ENCODE measurements at regions not wholly inside any gene's neighbourhood (a gene's known extent, or its start where the extent isn't known, plus 50 kb on each side); places are given as distances from the start of the nearest gene placed in this dataset.

GRCh38 chr20:60371384-60371783 is 413.2 kb downstream of the CDH26 start:
- DNase-seq (ENCODE audit: low spot score): no peak

- DNase-seq (ENCODE audit: low spot score): no peak
Observed at GRCh38 chr20:60372275-60372674, 414.1 kb downstream of the CDH26 start.

GRCh38 chr20:60372822-60373221 is 414.6 kb downstream of the CDH26 start:
- DNase-seq (ENCODE audit: low spot score): no peak

GRCh38 chr20:60378620-60379019 is 420.4 kb downstream of the CDH26 start:
- no peak for DNase-seq (ENCODE audit: low spot score)

- DNase-seq (ENCODE audit: low spot score): no peak
Observed at GRCh38 chr20:60381643-60382400, 423.6 kb downstream of the CDH26 start.

- no peak for DNase-seq (ENCODE audit: low spot score)
Observed at GRCh38 chr20:60389441-60389840, 431.2 kb downstream of the CDH26 start.

GRCh38 chr20:60389882-60390281 is 431.7 kb downstream of the CDH26 start:
- DNase-seq (ENCODE audit: low spot score): no peak

- no peak for DNase-seq (ENCODE audit: low spot score)
Observed at GRCh38 chr20:60395991-60396390, 437.8 kb downstream of the CDH26 start.

GRCh38 chr20:60400567-60400966 is 442.3 kb downstream of the CDH26 start:
- DNase-seq (ENCODE audit: low spot score): no peak

- DNase-seq (ENCODE audit: low spot score): peak; percentile 15
Observed at GRCh38 chr20:60402189-60403058, 444.2 kb downstream of the CDH26 start.

GRCh38 chr20:60403105-60403741 is 445.0 kb downstream of the CDH26 start:
- peak; percentile 44 for DNase-seq (ENCODE audit: low spot score)

GRCh38 chr20:60407011-60407771 is 449.0 kb downstream of the CDH26 start:
- no peak for DNase-seq (ENCODE audit: low spot score)

- no peak for DNase-seq (ENCODE audit: low spot score)
Observed at GRCh38 chr20:60407938-60408337, 449.7 kb downstream of the CDH26 start.

GRCh38 chr20:60408435-60408834 is 450.2 kb downstream of the CDH26 start:
- no peak for DNase-seq (ENCODE audit: low spot score)

GRCh38 chr20:60410618-60411264 is 452.5 kb downstream of the CDH26 start:
- DNase-seq (ENCODE audit: low spot score): no peak

- no peak for DNase-seq (ENCODE audit: low spot score)
Observed at GRCh38 chr20:60411813-60412212, 453.6 kb downstream of the CDH26 start.

GRCh38 chr20:60420676-60421229 is 462.5 kb downstream of the CDH26 start:
- no peak for DNase-seq (ENCODE audit: low spot score)

- DNase-seq (ENCODE audit: low spot score): no peak
Observed at GRCh38 chr20:60422848-60423247, 464.6 kb downstream of the CDH26 start.

- no peak for DNase-seq (ENCODE audit: low spot score)
Observed at GRCh38 chr20:60424267-60424902, 466.2 kb downstream of the CDH26 start.

GRCh38 chr20:60427516-60427915 is 469.3 kb downstream of the CDH26 start:
- DNase-seq (ENCODE audit: low spot score): no peak

- DNase-seq (ENCODE audit: low spot score): no peak
Observed at GRCh38 chr20:60428651-60429050, 470.4 kb downstream of the CDH26 start.
